GM19463 (cell line): ENCODE measurements at regions not wholly inside any gene's neighbourhood (a gene's known extent, or its start where the extent isn't known, plus 50 kb on each side); places are given as distances from the start of the nearest gene placed in this dataset.
"Not testable (repeated sequence)": the region's sequence is repeated elsewhere in the genome, so short reads cannot be mapped to it uniquely, and the experiment has no call there.

ENCODE experiments used
- ATAC-seq: cut with Tn5 transposase; IDR thresholded peaks from one replicate; pipeline ENCODE4 v1.9.1; 2021; ENCODE audit warnings: mild to moderate bottlenecking, moderate library complexity; ENCODE audit not compliant: unreplicated experiment

GRCh38 chr21:35814858-35815619 is 245.3 kb downstream of the SETD4 start:
- no peak for ATAC-seq

DNA sequence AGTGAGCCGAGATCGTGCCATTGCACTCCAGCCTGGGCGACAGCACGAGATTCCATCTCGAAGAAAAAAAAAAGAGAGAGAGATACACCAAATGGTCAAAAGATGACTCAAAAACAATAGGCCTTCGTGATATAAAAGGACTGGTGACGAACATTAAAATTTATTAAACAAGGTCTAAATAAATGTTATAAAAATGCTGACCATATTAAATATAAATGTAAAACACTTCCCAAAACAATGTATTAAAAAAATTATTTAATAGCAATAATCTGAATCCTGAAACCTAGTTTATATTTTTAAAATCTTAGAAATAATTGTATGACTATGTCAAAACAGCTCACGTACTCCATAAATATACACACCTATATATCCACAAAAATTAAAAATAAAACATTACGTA is 247.6 kb downstream of the SETD4 start:
- ATAC-seq: no peak

DNA sequence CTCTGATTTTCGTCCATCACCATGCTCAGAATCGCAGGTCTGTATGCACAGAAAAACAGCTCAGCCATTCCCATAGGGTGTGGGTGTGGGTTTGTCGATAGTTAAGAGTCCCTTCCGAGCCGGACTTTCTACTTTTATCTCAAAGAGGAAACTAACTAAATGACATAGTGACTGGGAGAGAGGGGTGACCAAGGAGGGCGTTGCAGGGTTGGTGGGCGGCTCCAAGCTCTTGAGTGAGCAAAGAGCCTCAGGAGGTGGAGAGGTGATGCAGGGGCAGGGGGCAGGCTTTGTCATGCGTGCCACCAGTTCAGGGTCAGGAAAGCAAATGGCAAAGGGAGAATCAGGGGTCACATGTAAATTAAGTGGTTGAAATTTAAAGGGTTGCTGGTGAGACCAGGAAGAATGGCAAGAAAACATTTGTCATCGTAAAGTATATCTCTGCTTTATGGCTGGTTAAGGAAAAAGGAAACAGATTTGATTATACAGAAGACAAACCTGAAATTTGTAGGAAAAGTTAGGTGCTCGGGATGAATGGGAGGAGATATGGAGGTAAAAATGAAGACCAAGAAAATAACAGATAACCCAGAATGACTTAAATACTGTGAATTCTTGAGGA is 249.0 kb downstream of the SETD4 start:
- ATAC-seq: no peak

- ATAC-seq: no peak
These were observed 249.8 kb downstream of the SETD4 start for GRCh38 chr21:35810431-35810970.

DNA sequence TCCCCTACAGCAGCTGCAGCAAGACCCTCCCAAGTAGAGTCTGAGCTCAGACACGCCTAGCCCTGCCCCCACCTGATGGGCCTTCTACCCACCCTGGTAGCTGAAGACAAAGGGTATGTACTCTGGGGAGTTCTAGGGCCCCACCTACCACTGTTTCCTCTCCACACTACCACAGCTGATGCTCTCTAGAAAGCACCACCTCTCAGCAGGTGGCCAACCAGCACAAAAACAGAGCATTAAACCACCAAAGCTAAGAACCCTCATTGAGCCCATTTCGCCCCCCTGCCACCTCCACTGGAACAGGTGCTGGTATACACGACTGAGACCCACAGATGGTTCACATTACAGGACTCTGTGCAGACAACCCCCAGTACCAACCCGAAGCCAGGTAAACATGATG is 258.9 kb downstream of the SETD4 start:
- ATAC-seq: no peak

DNA sequence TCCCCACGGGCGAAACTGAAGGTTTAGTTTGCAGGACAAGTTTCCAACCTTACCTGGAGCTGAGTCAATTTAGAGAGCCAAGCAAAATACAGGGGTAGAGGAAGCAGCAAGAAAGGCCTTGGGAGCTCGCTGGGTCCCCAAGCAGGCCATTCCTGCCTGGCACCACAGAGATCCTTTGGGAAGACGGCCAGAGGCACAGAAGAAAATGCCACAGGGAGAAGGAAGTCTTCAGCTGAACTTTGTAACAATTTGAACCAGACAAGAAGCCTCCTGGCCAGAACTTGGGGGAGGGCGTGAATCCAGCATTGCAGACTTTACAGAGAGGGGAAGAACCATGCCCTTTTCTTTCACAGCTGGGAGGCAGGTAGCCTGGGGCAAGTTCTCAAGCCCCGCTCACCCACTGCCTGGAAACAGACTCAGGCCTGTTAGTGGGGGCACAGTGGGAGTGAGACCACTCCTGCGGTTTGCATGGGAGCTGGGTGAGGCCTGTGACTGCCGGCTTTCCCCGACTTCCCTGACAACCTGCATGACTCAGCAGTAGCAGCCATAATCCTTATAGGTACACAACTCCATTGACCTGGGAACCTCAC is 259.4 kb downstream of the SETD4 start:
- not testable (repeated sequence) for ATAC-seq

DNA sequence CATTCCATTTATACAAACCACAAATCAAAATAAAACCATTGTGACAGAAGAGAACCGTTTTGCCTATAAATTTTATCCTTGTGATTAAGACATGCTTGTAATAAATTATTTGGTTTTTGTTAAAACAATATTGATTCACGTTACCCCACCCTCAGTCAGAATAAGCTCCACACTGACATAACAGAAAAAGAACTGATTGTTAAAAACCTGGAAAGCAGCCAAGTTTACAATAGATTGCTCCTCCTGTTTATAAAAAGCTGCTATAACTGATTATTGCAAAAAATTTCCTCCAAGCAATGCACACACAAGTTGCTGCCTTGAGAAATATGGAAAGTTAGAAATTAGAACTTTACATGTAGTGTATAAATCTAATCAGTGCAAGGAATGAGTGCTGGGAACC is 263.5 kb downstream of the SETD4 start:
- no peak for ATAC-seq

DNA sequence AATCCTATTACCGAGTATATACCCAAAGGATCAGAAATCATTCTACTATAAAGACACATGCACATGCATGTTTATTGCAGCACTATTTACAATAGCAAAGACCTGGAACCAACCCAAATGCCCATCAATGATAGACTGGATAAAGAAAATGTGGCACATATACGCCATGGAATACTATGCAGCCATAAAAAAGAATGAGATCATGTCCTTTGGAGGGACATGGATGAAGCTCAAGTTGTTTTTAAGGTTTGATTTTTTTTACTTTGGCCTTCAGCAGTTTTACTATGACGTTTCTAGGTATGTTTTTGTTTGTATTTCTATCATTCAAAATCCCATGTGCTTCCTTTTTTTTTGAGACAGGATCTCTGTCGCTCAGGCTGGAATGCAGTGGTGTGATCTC is 265.8 kb downstream of the SETD4 start:
- ATAC-seq: not testable (repeated sequence)

DNA sequence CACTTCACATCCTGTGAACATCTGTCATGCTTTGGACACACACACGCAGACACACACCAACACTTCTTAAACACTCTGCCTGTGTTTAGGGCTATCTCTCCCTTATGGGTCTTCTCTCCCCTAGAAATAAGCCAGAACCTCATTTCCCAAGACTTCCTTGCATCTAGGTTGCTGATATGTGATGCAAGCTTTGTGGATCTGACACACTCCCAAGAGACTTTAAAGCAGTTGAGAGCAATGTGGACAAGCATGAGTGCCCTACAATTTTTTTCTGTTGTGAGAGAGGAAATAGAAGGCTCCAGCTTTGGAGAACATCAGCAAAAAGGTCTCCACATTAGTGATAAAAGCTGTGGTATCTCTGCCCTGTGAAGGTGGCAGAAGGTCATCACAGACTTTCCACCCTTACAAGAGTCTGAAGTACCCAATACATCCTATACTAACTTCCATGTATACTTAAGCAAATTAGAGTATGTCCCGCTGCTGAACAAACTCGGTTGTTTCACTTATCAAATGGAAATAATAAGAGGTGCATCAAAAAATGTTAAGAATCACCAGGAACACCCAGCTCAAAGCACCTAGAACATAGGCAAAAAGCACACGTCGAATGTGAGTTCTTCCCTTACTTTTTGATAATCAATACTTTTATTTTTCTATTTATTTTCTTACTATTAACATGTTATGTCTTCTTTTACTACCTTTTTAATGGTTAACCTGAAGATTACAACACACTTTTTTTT is 267.6 kb downstream of the SETD4 start:
- no peak for ATAC-seq

GRCh38 chr21:35791541-35792325 is 268.6 kb downstream of the SETD4 start:
- ATAC-seq: no peak

DNA sequence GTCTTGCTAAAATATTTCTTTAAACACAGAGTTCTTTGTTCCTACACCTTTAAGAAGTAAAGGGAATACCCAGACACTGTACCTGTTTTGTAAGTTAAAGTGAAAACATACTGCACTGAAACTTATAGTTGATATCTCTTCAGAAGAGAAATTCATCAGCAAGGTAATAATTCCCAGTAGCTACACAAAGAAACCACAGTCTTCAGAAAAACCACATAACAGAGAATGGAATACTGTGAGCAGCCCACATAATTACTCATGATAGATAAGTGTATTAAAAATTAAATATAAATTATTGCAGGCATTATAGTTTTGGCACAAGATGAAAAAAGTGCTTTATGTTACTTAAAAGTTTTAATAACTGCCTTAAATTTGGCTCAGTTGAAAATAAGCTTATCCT is 276.6 kb downstream of the SETD4 start:
- ATAC-seq: no peak

GRCh38 chr21:35782667-35783066 is 277.7 kb downstream of the SETD4 start:
- no peak for ATAC-seq

- ATAC-seq: no peak
These were observed 279.3 kb downstream of the SETD4 start for GRCh38 chr21:35780983-35781382.

DNA sequence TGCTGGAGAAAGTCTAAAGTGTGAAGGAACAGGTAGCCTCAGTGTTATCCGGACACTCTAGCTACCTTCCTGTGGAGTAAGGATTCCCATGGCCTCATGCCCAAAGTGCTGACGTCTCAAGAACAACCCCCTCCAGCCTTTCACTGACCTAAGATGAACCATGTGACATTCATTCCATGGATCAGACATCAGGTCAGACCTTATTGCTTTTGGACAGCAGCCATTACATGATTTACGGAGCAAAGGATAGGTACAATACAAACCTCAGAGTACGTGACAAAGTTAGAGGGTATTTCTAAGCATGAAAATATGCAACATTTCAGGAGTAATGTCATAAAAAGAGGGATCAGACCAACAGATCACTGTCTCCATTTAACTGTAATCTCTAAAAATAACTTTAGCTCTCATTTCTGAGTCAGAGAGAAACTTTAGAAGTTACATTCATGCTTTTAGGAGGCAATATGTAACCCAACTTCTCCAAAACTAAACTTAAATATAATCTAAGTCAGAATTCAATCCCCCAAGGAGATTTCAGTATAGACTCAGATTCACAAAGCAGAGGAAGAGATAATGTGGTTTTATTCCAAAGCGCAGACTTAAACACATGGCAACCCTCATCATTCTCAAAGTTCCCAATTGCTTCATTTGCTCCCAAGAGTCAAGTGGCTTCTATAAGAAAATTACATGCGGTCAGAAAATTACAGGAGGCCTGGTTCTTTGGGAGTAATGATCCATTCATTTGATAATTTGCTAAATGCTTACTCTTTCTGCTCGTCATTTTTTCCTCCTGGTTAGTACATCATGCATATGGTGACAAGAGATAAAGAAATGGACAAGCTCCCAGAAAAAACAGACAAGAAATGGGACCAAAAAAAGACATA is 280.4 kb downstream of the SETD4 start:
- ATAC-seq: no peak

DNA sequence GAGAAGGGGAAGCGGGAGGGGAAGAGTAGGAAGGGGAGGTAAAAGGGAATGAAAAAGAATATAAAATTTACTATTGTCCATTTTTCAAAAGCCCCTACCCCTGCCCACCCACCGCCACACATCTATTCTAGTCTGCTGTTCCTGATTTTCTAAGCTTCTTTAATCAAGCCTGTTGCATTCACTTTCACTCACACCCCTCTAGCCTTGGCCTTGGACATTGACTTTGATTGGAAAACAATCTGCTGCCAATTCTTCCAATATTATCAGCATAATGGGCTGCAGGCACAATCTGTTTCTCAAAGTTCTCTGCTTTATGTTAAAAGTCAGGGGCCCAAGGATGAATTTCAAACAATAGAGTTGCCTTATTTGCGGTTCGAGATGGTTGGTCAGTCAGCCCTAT is 281.2 kb downstream of the SETD4 start:
- ATAC-seq: no peak

- no peak for ATAC-seq
These were observed 283.2 kb downstream of the SETD4 start for GRCh38 chr21:35777081-35777480.

- ATAC-seq: no peak
These were observed 284.4 kb downstream of the SETD4 start for GRCh38 chr21:35775778-35776544.

DNA sequence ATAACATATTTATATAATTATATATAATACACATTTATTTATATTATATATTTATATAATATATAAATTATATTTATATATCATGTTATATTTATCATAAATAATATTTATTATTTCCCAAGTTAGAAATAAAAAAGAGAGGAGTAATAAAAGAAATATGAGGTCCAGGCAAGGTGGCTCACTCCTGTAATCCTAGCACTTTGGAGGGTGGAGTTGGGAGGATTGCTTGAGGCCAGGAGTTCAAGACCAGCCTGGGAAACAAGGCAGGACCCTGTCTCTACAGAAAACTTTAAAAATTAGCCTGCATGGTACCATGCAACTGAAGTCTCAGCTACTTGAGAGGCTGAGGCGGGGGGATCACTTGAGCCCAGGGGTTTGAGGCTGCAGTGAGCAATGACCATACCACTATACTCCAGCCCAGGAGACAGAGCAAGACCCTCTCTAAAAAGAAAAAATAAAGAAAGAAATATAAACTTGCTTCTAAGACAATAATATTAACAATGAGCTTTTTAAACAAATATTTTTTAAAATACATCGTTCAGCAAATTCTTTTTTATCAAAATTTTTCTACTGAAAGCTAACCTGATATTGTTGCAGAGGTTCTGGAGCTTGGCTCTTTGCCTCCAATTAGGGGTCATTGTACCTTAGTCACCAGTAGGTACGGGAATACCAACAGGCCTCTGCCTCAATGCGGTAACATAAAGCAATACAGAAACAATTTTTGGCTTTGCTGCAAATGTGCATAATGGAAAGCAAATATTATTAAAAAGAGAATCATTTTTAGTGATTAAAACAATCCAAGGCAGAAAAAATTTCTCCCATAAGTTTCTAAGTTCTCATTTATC is 290.0 kb downstream of the SETD4 start:
- ATAC-seq: no peak
